Brain microvascular endothelial cell (primary cell): ENCODE measurements at regions not wholly inside any gene's neighbourhood (a gene's known extent, or its start where the extent isn't known, plus 50 kb on each side); places are given as distances from the start of the nearest gene placed in this dataset.
A peak's percentile ranks its signal among the peaks of the same experiment; 100 is the strongest.

Experiments used
- DNase-seq: peaks from one replicate; pipeline ENCODE4 v3.0.0-alpha.2; 2020
- H3K27ac ChIP-seq: fragments of 250-450 bp; sonication (Bioruptor Pico); 2 replicates; pipeline ENCODE4 v1.5.1; 2020; ENCODE audit warnings: mild to moderate bottlenecking, moderate library complexity
- H3K27me3 ChIP-seq: fragments of 250-450 bp; sonication (Bioruptor Pico); replicated peaks from 2 replicates; pipeline ENCODE4 v1.5.1; 2020; ENCODE audit warnings: mild to moderate bottlenecking
- H3K36me3 ChIP-seq: fragments of 250-450 bp; sonication (Bioruptor Pico); replicated peaks from 2 replicates; pipeline ENCODE4 v1.5.1; 2020; ENCODE audit warnings: mild to moderate bottlenecking
- H3K4me3 ChIP-seq: 2 replicates; pipeline ENCODE4 v1.5.1; 2011; ENCODE audit warnings: low read depth, mild to moderate bottlenecking, control low read depth, low read length, moderate library complexity
- CTCF ChIP-seq: IDR thresholded peaks from 2 replicates; pipeline ENCODE4 v1.5.1; 2011; ENCODE audit warnings: low read depth, mild to moderate bottlenecking, moderate library complexity, low read length, control low read depth, inconsistent platforms; ENCODE audit errors: missing control alignments
- in situ Hi-C: cut with HindIII; loops from 2 replicates; pipeline ENCODE4 v1.10.0; 2017; ENCODE audit warnings: low sequenced_read_pairs, low pct_ligation_motif_present

- H3K27ac ChIP-seq: no peak overlapping the region
- H3K36me3 ChIP-seq: no peaks in the 10 kb centered on the region
- DNase-seq: no peak
- no peak for TF ChIP-seq CTCF
- in situ Hi-C loops: no loop called here
- H3K27me3 ChIP-seq: no peaks in the 10 kb centered on the region
- H3K4me3 ChIP-seq: no peak overlapping the region
Observed at GRCh38 chr4:162700815-162701361, 465.8 kb downstream of the NAF1 start.

GRCh38 chr4:162700358-162700757 lies 466.3 kb downstream of the NAF1 start:
- in situ Hi-C loops: no loop called here
- no peak for DNase-seq
- TF ChIP-seq CTCF: no peak
- no peak overlapping the region for H3K4me3 ChIP-seq
- H3K27me3 ChIP-seq: no peaks in the 10 kb centered on the region
- no peak overlapping the region for H3K27ac ChIP-seq
- H3K36me3 ChIP-seq: no peaks in the 10 kb centered on the region

DNA sequence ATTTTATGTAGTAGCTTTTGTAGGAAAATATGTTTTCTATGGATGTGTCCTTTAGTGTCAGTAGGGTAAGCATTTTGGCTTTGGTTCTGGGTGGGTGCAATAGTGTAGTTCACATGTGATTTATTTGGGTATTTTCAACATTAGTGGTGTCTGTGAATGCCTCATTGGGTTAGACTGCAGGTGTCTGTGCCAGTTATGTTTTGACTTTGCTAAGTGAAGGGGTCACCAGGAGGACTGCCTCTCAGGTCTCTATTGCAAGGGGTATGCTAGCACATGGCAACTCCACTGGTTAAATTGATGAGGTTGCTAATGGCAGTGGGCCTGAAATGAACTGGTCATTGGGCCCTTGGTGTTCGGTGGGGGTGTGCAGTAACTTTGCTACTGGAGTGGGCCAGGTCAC lies 467.1 kb downstream of the NAF1 start:
- Histone ChIP-seq H3K4me3 (no peak overlapping the region), H3K27me3 (no peaks in the 10 kb centered on the region), H3K36me3 (no peaks in the 10 kb centered on the region), H3K27ac (no peak overlapping the region)
- DNase-seq: no peak
- in situ Hi-C loops: no loop called here
- TF ChIP-seq CTCF: no peak

GRCh38 chr4:162685410-162685809 lies 481.3 kb downstream of the NAF1 start:
- in situ Hi-C loops: no loop called here

DNA sequence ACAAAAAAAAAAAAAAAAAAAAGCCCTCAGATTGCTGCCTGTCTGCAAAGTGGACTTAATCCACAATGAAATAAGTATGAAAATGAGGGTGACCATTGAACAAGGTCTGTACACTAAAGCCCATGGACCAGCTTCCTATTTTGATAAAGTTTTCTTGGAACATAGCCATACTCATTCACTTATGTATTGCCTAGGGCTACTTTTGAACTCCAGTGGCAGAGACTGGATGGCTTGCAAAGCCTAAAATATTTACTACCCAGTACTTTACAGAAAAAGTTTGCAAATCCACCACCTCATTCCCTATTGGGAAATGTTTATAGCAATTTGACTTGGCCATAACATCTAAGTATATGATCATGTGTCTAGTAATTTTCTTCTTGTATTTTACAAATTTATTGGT lies 481.7 kb downstream of the NAF1 start:
- no peak for TF ChIP-seq CTCF
- Histone ChIP-seq H3K4me3 (no peak overlapping the region), H3K27me3 (no peaks in the 10 kb centered on the region), H3K36me3 (no peaks in the 10 kb centered on the region), H3K27ac (no peak overlapping the region)
- in situ Hi-C loops: no loop called here
- no peak for DNase-seq

More at GRCh38 chr4:162685410-162685809, 481.3 kb downstream of the NAF1 start:
- no peak overlapping the region for H3K27ac ChIP-seq
- H3K27me3 ChIP-seq: no peaks in the 10 kb centered on the region
- no peak for DNase-seq
- no peak overlapping the region for H3K4me3 ChIP-seq
- TF ChIP-seq CTCF: no peak
- H3K36me3 ChIP-seq: no peaks in the 10 kb centered on the region

DNA sequence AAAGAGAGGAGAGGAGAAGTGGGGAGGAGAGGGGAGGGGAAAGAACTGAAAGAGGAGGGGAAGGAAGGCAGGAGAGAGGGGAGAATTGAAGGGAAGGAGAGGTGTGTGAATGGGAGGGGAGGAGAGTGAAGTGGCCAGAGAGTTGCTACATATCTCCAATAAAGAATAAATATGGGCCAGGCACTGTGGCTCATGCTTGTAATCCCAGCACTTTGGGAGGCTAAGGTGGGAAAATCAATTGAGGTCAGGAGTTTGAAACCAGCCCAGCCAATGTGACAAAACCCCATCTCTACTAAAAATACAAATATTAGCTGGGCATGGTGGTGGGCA lies 482.4 kb downstream of the NAF1 start:
- H3K27ac ChIP-seq: peak overlapping the region; percentile 52
- TF ChIP-seq CTCF: no peak

More for the DNA sequence above, 482.4 kb downstream of the NAF1 start:
- no peak overlapping the region for H3K4me3 ChIP-seq
- no peaks in the 10 kb centered on the region for H3K36me3 ChIP-seq
- H3K27me3 ChIP-seq: no peaks in the 10 kb centered on the region
- no peak for DNase-seq
- in situ Hi-C loops: no loop called here
